Stimulated activated CD8-positive, alpha-beta memory T cell treated with anti-CD3 and anti-CD28 coated beads, Interleukin-2, amount 100 ng/mL, for 1 hour (primary cell): ENCODE measurements at regions not wholly inside any gene's neighbourhood (a gene's known extent, or its start where the extent isn't known, plus 50 kb on each side); places are given as distances from the start of the nearest gene placed in this dataset.
"Not testable (repeated sequence)": the region's sequence is repeated elsewhere in the genome, so short reads cannot be mapped to it uniquely, and the experiment has no call there.

Experiments
- DNase-seq, 2 donors: peaks; one replicate each; pipeline ENCODE4 v3.0.0-alpha.2; 2020; ENCODE audit warnings: low read depth in 2 of 2

GRCh38 chr12:67039995-67040860 is 228.9 kb upstream of the CAND1 start:
- DNase-seq = no peak

GRCh38 chr12:67040861-67041137 is 228.4 kb upstream of the CAND1 start:
- DNase-seq = no peak

- DNase-seq = no peak
Measured at GRCh38 chr12:67042697-67043131, 226.4 kb upstream of the CAND1 start.

- no peak for DNase-seq
Measured at GRCh38 chr12:67043771-67044170, 225.4 kb upstream of the CAND1 start.

- no peak for DNase-seq
Measured at GRCh38 chr12:67045650-67046049, 223.5 kb upstream of the CAND1 start.

GRCh38 chr12:67046062-67046461 is 223.1 kb upstream of the CAND1 start:
- no peak for DNase-seq

GRCh38 chr12:67047634-67048033 is 221.5 kb upstream of the CAND1 start:
- no peak for DNase-seq

- no peak for DNase-seq
Measured at GRCh38 chr12:67048371-67048770, 220.8 kb upstream of the CAND1 start.

- not testable (repeated sequence) for DNase-seq
Measured at GRCh38 chr12:67049199-67049598, 220.0 kb upstream of the CAND1 start.

GRCh38 chr12:67052981-67053380 is 216.2 kb upstream of the CAND1 start:
- DNase-seq = no peak

- DNase-seq = no peak
Measured at GRCh38 chr12:67056329-67056728, 212.8 kb upstream of the CAND1 start.

- no peak for DNase-seq
Measured at GRCh38 chr12:67057072-67057471, 212.1 kb upstream of the CAND1 start.

- DNase-seq = no peak
Measured at GRCh38 chr12:67062193-67062592, 207.0 kb upstream of the CAND1 start.

- DNase-seq = no peak
Measured at GRCh38 chr12:67067453-67068203, 201.5 kb upstream of the CAND1 start.

- DNase-seq = no peak
Measured at GRCh38 chr12:67068204-67068731, 200.9 kb upstream of the CAND1 start.

GRCh38 chr12:67068761-67069450 is 200.3 kb upstream of the CAND1 start:
- peak in 1 of 2 donors; percentile 26 for DNase-seq

- DNase-seq = no peak
Measured at GRCh38 chr12:67069451-67070306, 199.5 kb upstream of the CAND1 start.

- no peak for DNase-seq
Measured at GRCh38 chr12:67070307-67070600, 198.9 kb upstream of the CAND1 start.

- DNase-seq = no peak
Measured at GRCh38 chr12:67070604-67071003, 198.6 kb upstream of the CAND1 start.

GRCh38 chr12:67072281-67072680 is 196.9 kb upstream of the CAND1 start:
- DNase-seq = not testable (repeated sequence)

GRCh38 chr12:67073336-67073735 is 195.8 kb upstream of the CAND1 start:
- DNase-seq = no peak

GRCh38 chr12:67074072-67074471 is 195.1 kb upstream of the CAND1 start:
- DNase-seq = no peak
